ENCODE measurements at regions not wholly inside any gene's neighbourhood (a gene's known extent, or its start where the extent isn't known, plus 50 kb on each side); places are given as distances from the start of the nearest gene placed in this dataset.

DNA sequence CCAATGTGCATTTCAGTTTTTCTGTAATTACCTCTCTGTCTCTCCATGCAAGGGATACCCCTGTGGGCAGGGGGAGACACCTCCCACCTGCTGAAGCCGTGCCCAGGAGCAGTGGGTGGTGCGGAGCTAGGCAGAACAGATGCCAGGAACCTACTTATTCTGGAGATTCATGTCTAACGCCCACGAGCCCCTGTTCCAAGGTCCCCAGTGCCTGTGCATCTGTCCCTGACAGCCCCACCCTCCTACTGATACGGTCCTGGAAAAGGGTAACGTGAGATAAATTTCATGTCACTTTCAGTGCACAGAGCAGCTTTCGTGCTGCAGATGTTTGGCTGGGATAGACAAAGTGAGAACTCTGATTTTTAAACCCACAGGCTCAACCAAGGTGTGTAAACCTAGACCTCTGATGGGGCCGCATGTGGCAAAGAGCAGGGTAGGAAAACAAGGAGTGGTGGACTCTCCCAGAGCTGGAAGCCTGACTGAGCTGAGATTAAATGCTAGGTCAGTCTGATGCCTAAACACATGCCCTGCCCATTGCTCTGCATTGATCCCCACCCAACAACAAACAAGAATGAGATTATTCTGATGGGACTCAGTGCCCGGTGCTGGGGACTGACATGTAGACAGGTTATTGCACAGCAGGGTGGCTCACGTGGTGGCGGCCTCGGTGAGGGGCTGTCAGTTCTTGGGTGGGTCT, 123.6 kb upstream of the GDF10 start:
- no peak overlapping the region for H3K4me3 ChIP-seq (ENCODE audit: low read depth, low read length)
- DNase-seq (ENCODE audit: low read depth), result no peak
- TF ChIP-seq, protein P1, sequence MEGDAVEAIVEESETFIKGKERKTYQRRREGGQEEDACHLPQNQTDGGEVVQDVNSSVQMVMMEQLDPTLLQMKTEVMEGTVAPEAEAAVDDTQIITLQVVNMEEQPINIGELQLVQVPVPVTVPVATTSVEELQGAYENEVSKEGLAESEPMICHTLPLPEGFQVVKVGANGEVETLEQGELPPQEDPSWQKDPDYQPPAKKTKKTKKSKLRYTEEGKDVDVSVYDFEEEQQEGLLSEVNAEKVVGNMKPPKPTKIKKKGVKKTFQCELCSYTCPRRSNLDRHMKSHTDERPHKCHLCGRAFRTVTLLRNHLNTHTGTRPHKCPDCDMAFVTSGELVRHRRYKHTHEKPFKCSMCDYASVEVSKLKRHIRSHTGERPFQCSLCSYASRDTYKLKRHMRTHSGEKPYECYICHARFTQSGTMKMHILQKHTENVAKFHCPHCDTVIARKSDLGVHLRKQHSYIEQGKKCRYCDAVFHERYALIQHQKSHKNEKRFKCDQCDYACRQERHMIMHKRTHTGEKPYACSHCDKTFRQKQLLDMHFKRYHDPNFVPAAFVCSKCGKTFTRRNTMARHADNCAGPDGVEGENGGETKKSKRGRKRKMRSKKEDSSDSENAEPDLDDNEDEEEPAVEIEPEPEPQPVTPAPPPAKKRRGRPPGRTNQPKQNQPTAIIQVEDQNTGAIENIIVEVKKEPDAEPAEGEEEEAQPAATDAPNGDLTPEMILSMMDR (IDR thresholded peaks at IDR 0.05; ENCODE audit: control insufficient read depth, extremely low read depth, insufficient read depth), result no peak

DNA sequence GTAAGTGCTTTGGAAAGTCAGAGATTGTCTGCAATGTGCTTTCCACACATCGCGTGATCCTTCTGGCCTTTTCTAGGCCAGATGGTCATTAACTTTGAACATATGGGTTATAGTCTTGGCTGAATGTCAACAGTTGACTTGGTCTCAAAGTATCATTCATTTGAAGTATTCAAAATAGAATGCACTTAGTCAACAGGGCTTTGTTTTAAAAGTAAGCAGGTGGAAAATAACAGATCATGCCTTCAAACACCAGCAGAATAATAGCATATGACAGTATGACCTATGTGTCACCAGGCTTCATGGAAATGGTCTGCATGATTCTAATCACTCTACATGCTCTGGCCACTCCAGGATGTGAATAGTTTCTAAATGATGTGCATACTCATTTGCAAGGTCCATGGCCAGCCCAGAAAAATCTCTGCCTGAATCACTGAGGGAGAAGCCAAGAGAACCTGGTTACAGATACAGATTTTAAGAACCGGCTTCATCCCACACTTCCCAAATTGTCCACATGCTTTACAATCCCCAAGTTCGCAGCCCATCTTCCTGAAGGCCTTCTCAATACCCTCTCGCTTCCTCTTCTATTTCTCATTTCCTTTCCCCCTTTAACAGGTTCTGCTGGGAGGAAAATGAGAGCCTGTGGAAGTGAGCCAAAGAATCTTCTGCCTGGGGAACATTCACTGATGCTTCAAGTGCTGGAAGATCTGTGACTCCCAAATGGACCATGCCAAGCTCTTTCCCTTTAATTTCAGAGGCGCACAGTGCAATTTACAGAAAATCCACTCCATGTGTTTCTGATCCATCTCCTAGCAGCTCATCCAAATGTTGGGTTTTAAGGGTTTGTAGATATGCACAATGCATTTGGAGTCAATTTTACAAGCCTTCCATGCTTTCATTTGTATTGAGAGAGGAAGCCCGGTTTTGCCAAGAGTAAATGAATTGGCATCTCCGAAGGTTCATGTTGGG, 122.8 kb upstream of the GDF10 start:
- TF ChIP-seq, protein P1 (IDR thresholded peaks at IDR 0.05; ENCODE audit: control insufficient read depth, extremely low read depth, insufficient read depth), result no peak
- no peak overlapping the region for H3K4me3 ChIP-seq (ENCODE audit: low read depth, low read length)
- no peak for DNase-seq (ENCODE audit: low read depth)

DNA sequence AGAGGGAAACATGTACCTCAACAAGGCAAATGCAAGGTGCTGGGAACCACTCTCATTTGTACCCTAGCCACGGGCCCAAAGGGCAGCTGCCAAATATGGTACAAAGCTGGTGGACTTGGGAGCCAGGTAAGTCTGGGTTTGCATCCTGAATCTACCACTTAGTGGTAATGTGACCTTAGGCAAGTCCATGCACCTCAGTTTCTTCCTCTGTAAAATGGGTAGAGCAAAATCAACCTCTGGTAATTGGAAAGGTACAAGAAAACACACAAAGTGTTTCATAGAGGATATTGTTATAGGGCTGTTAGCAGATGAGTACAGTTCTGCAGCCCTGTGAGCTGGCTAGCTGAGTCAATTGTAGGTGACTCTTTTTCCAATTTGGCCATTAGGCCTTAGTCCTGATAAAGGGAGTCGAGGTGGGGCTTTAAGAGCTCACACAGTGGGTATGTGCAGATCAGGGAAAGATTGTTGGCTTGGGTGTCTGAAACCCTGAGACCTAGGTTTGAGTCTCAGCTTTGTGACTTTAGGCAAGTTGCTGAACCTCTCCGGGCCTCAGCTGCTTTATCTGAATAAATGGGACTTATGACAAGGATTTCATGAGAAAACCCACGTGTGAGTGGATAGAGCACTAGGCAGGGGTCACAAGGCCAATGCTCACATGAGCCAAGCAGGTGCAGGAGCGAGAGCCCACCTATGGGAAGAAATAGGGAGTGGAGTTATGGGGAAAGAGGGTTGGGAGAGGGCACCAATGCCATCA, 121.3 kb upstream of the GDF10 start:
- H3K4me3 ChIP-seq (ENCODE audit: low read depth, low read length), result no peak overlapping the region
- DNase-seq (ENCODE audit: low read depth), result no peak
- TF ChIP-seq, protein P1 (IDR thresholded peaks at IDR 0.05; ENCODE audit: control insufficient read depth, extremely low read depth, insufficient read depth), result no peak

DNA sequence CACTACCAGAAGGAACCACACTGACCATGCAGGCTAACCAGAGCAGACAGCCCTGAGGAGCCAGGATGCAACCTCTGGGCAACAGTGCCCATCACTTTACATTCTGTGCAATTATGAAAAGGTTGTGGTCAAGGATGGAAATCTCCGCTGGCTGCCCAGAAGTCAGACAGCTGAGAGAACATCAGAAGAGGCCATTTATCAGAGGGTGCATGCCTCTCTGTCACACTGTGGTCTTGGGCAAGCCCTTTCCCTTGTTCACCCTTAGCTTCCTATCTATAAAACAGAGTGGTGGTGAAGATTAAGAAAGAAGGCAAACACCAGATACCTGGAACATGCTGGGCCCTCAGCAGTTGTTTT, 120.7 kb upstream of the GDF10 start:
- no peak for DNase-seq (ENCODE audit: low read depth)
- TF ChIP-seq, protein P1 (IDR thresholded peaks at IDR 0.05; ENCODE audit: control insufficient read depth, extremely low read depth, insufficient read depth), result no peak
- H3K4me3 ChIP-seq (ENCODE audit: low read depth, low read length), result no peak overlapping the region

DNA sequence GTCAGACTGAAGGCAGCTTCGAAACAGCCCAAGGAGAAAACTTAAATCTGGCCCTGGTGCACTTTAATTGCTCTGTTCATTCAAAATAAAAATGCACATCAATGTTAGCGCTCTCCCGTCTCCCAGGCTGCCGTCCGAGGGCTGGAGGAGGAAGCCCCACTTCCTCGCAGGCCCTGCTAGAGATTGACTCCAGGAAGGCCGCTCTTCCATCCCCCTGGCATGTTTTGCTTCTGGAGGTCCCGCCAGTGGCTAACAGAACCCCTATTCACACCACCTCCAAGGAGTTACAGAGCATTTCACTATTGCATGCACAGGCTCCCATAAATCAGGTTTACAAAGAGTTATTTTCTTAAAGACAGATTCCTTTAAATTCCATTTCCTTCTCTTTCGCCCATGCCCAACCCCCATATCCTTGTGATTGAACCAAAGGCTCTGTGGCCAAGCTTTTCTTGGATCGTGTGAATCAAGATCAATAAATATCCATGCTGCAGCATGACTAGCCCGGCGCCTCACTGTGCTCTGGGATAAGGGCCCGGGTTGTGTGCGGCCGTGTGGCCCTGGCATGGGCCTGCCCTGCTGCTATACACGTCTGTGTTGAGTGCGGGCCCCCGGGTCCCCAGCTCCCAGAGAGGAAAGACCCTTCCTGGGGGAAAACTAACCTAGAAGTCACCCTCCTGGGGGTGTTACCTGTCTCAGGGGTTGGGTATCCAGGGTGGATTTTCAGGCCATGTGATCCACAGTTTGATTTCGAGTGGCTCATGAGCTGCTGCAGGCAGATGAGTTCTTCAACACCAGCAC, 118.7 kb upstream of the GDF10 start:
- DNase-seq (ENCODE audit: low read depth), result no peak
- TF ChIP-seq, protein P1 (IDR thresholded peaks at IDR 0.05; ENCODE audit: control insufficient read depth, extremely low read depth, insufficient read depth), result no peak
- H3K4me3 ChIP-seq (ENCODE audit: low read depth, low read length), result no peak overlapping the region

Data from LNCaP clone FGC (cell line).